Inflammatory macrophage treated with lipopolysaccharide for 1 hour (primary cell): ENCODE measurements at regions not wholly inside any gene's neighbourhood (a gene's known extent, or its start where the extent isn't known, plus 50 kb on each side); places are given as distances from the start of the nearest gene placed in this dataset.
A peak's percentile ranks its signal among the peaks of the same experiment; 100 is the strongest.

Source experiments
- DNase-seq, 2 donors: peaks; one replicate each; pipeline ENCODE4 v3.0.0-alpha.2; 2020 to 2022

DNA sequence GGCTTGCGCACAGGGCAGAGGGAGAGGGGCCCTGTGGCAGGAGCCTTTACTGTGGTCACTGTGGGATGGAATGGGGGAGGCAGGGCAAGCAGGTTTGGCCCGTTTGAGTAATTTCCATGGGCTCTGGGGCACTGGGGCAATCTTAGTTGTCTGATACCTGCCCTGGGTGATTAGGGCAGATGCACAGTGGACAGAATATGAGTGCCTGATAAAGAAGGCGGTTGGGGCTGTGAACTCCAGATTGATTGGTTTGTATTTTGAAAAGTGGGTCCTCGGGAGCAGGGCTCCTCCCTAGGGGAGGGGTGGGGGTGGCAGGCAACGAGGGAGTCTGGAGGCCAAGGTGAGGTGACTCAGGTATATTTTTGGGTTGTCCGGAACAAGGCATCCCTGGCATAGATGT is 247.5 kb downstream of the NSG2 start:
- DNase-seq = no peak

DNA sequence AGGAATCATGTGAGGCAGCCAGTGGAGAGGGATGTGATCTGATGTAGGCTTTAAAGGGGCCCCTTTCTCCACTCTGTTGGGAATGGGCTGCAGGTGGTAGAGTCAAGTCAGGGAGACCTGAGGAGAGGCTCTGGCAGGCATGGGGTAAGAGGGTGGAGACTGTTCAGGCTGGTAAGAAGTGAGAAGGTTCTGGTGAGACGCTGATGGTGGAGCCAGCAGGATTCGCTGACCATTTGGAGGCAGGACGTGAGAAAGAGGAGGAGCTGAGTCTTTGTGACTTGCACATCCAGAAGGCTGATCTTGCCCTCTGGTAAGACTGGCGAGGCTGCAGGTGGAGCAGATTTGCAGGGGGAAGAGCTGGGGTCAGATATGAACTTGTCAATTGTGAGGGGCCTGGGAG is 248.0 kb downstream of the NSG2 start:
- no peak for DNase-seq

DNA sequence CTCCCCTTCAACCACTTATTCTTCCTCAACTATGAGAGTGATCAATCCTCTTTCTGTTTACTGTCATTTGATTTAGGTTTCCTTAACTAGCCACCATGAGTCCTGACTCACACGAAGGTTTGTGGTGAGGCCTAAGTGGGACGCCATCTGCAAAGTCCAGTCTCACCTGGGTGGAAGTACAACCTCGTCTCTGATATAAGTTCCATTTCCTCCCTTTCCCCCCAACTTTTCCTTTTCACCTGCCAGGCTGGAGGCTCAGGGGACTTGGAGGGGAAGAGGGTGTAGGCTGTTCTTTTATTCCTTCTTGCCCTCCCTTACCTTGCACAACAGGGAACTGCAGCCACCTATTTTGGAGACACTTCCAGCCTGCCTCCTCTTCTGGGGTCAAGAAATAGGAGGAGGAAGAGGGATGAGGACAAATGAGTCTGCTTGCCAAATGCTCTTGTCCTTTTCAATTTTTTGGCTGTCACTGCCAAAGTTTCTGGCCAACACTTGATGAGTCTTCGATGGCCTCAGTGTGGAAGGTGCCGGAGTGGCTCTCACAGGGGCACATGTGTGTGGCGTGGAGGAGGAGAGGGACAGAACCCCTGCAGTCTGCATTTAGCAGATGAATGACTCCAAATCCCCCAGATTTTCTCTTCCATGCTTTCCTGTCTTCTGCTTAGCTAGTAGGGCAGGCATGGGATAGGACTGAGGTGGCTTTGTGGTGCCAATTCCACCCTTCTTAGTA is 249.6 kb downstream of the NSG2 start:
- no peak for DNase-seq

DNA sequence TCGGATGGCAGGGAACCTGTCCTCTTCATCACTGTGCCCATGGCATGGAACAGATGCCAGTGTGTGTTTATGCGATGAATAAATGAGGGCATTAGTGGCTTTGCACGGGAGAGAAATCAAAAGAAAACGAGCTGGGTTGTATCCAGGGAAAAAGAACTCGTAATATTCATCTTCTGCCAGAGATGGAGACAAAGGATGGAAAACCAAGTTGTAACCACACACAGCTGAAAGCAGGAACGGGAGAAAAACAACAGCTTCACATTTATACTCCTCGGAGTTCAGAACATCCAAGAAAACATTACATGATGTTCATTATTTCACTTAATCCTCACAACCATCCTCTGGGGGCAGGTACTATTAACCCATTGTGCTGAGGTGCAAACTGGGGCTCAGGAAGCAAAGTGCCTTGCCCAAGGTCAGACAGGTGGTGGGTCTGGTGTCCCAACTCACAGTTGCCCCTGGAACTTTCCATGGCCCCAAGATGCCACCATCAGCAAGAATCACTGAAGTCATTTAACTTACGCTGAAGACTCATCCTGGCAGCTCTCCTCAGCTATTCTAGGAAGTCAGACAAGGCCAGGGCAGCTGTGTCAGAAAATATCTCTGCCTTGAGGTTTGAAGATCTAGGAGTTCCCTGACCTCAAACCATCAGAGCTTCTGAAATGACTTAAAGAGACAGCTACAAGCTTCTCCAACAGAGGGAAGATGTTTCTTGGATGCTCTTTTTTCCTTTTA is 250.4 kb downstream of the NSG2 start:
- no peak for DNase-seq

DNA sequence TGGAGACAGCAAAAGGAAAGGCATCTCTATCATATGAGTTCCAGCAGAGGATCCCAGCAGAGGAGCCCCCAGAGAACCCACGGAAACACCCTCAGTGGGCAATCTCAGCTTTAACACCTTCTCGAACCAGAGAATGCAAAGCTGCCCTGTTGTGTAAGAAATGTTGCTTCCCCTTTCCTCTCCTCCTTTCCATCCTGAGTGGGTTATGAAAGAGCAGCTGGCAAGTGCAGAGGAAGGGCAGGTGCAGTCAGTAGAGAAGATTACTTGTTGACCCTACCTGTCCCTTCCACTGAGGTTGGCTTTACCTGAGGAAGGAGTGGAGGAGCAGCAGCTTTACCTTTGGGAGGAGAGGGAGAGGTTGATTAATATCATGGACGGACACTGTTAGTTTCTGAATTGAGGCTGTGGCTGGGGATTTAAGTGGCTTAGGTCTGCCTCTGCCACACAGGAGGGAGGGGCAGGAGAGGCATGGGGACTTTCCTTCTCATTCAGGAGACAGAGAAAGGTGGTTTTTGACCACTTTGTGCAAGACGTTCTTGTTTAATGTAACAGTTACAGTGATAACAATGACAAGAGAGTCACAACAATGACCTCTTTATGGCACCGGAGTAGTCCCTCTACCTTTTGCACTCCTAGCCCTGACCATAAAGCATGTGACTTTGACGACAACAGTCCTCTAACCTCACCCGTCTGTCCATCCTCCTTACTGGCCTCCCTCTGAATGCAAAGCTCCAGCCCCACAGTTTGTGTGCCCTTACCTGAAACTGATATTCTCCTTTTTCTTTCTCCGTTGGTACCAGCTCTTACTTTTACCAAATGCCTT is 254.8 kb downstream of the NSG2 start:
- no peak for DNase-seq

DNA sequence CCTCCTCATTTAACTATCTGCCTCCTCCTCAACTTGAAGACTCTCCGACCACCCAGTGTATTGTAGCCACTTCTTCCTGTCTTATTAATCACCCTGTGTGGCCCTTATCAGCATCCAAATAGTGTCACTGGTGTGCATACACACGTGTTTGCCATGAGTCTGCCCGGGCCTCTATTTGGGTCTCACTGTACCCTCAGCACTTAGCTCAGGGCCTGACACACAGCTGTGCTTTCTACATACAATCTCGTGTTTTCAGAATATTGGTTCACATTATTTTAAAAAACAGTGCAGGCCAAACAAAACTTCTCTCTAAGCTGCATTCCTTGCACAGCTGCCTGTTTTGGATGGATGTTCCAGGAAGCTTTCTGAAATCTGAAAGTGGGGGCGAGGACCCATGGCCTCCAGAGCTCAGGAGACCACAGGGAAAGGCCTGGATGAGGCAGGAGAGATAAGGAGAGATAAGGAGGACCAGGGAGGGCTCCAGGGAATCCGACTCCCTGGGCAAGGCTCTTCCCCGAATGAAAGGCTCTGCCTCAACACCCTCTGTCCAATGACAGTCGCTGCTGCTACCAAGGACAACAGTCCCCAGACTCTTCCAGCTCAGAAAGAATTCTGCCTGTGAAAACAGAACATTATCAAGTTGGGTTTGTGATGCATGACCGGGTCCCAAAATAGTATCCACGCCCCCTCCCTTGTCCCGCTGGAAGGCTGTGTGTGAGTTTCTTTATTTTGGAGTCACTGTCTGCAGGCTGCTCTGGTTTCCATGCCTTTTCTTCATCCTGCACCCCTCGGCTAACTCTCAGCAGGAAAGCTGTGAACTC is 255.6 kb downstream of the NSG2 start:
- DNase-seq = no peak

DNA sequence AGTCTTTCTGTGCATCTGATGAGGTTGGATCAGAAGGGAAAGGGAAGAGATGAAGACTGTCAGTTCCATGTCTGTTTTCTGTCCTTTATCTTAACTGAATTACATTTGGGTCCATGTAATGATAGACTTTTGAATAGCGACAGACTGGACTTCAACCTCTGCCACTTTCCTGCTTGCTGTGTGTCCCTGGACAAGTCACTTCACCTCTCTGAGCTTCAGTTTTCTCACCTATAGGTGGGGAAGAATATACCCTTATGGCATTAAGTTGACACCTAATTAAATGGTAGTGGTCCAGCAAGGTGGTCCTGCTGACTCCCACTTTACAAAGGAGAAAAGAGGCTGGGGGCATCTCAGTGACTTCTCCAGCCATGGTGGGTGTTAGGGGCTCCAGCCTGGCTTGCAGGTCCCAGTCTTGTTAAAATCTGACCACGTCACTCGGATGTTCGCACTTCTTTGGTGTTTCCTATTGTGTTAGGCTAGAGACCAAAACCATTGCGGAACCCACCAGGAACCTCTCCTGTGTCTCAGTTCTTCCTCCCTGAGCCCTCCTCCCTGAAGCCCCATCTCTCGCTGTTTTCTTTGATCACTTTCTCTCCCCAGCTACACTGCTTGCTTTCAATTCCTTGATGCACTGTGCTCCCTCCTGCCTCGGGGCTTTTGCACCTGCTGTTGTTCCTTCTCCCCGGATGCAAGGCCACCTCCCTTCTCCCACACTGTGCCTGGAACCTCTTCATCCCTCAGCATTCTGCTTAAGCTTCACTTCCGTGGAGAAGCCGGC is 256.5 kb downstream of the NSG2 start:
- no peak for DNase-seq

DNA sequence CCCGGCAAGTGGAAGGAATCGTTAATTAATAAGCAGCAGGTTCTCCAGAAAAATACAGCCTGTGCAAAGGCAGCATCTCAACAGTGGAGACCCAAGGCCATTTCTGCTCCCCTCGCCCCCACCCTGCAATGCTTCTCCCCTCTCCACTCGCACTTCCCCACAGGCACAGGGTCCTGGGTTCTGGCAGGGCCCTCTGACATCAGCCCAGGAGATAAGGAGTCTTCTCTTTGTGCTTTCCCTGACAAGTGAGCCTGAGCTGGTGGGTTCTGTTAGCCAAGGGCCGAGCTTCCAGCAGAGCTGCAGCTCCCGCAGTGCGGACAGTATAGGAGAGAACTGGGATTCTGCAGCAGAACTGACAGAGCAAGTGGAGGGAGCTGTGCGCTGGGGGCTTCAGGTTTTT is 257.5 kb downstream of the NSG2 start:
- no peak for DNase-seq

DNA sequence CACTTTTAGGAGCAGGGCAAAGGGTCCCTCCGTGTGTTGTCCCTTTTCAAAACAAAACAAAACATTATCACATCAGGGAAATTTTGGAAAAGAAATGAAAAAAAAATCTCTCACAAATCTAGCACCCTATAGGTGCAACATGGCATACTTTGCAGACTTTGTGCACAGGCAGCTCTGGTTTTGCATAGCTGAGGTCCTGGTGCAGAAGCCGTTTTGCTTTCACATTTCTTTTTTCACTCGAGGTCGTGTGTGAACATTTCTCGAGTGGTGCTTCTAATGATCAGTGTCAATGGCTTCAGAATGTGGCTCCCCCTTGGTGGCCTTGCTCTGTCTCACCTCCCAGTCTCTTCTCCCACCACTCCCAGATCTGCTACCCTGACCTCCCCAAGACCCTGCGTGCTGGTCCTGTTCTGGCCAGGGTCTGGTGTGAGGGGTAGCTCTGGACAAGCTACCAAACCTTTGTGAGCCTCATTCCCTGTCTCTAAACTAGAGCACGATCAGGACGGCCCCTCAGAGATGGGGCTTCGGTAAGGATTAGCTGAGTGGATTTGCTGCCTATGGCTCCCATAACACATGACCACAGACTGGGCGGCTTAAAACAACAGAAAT is 258.0 kb downstream of the NSG2 start:
- DNase-seq = no peak

DNA sequence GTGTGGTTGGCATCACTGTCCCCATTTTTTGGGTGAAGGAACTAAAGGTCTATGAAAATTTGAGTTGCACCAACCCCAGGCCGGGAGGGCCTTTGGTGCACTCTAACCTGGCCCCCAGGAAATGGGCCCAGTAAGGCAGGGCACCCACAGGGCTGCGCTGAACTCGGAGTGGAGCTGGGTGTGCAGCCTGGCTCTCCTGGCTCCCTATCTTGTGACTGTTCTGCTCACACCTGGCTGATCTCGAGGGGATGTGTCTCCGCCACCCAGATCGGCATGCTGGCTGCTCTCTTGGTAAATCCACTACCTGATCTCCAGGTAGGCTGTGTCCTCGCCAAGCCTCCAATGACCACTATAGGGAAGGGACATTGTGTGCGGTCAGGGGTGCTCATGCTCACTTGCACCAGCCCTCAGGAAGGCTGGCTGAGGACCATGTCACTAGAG is 259.8 kb downstream of the NSG2 start:
- no peak for DNase-seq

DNA sequence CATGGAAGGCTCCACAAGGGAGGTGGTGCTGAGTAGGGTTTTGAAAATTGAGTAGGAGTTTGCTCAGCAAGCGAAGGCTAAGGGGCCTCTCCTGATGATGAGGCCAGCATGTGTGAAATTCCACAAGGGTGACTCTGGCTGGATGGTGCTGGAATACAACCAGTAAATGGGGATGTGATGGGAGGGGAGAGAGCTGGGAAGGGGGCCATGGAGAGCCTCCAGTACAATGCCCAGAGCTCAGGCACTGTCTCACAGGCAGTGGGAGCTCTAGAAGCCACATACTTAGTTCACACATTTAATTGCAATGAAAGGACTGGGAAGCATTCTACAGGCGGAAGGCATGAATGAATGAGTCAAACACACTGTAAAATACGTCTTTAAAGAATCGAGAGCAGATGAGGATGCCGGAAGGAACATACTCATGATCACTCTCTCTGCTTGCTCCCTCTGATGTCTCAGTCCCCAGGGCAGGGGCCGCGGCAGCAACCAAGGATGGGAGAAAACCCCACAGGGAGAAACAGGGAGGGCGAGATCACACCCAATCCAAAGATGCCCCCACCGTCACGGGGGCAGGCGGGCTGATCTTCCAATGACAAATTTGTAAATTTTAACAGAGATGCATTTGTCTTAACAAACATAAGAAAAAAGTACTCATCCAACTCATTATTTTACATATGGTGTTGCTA is 261.0 kb downstream of the NSG2 start:
- DNase-seq = no peak

DNA sequence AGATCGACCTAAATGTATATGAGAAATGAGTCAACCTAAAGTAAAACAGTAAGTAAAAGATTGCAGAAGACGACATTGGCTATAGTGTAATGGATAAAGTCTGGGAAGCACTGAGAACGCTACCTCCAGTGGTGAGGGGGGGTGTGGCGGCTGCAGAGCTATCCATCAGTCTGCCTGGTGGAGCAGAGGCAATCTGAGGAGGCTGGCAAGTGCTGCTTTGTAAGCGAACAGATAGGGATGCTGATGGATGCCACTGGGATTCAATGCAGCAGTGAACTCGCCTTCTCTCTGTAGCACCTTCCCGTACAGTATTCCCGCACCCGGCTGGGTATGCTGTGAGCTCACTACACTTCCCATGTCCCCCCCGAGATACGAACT is 261.5 kb downstream of the NSG2 start:
- no peak for DNase-seq

DNA sequence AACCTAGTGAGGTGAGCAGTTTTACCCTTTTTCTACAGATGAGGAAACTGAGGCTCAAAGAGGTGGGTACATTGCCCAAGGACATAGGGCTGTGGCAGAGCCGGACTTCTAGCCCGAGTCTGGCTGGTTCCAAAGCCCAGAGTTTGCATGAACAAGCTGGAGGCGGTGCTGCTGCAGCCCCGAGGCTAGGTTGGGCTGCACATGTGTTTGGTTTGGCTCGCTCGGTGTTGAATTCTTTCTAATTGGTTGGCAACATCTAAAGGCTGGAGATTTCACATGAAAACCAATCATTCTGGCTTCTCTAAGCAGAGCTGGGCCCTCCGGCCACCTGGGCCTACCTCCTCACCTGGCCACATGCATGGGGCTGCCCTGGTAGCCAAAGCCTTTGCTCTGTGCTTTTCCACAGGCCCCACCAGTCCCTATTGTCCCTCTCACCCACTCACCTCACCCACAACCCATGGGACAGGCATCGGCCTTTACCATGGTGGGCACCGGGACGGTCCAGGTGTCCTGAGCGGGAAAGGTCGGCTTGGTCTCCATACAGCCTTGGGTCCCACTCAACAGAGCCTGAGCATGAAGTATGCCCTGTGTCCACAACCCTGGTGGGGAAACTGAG is 262.3 kb downstream of the NSG2 start:
- no peak for DNase-seq

DNA sequence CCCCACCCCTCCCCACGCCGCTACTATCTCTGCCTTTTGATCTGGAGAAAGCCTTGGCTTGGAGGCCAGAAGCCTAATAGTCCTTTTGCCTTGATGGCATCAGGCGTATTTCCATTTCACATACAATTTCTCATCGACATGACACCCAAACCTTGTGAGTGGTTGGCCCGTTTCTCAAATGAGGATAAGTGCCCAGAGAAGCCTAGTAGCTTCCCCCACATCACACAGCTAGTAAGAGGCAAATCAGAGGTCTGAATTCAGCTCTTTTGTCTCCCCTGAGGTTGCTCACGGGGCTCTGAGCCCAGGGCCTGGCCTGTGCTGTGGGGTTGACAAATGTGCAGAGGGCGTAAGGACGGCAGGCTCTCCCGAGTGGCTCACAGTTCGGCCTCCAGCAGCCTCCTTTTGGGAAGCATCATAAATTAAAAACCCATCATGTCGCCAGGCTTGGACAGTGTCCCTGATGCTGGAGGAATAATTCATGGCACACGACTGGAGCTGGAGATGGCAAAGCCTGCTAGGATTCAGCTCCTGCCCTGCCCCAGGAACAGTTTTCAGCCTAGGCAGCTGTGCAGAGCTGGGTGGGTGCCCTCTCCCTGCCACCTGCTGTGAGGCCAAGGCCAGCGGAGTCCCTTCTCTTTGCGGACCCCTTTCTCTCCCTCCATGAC is 263.8 kb downstream of the NSG2 start:
- no peak for DNase-seq

DNA sequence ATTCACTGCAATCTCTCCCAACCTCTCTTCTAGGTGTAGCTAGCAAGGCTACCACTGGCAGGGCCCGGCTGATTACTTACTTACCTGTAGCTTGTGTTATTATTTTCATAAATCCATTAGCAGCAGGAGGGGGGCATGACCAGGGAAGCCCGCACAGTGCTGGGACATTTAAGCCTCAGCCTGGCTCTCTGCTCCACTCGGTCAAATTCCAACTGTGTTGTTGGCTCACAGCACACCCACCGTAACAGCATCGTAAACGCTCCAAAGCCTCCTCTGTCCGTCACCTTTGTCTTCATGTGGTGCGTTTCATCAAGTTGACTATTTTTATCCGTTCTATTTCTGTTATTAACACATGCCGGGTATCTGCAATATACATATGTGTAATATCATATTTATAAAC is 264.7 kb downstream of the NSG2 start:
- DNase-seq = no peak

DNA sequence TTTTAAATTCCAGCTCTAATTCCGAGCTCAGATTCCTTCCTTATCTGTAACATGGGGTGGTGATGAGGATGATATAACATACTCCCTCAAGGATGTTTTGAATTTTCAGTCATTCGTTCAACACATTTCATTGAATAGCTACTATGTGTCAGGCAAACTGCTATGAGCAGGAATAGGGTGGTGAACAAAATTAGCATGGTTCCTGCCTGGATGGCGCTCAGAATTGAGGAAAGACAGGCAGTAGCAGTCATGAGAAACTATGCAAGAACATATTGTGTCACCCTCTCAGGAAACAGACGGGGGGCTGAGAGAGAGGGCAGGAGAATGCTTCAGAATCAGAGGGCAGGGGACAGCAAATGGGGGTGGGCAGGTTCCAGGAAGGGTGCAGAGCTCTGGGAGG is 265.2 kb downstream of the NSG2 start:
- no peak for DNase-seq

DNA sequence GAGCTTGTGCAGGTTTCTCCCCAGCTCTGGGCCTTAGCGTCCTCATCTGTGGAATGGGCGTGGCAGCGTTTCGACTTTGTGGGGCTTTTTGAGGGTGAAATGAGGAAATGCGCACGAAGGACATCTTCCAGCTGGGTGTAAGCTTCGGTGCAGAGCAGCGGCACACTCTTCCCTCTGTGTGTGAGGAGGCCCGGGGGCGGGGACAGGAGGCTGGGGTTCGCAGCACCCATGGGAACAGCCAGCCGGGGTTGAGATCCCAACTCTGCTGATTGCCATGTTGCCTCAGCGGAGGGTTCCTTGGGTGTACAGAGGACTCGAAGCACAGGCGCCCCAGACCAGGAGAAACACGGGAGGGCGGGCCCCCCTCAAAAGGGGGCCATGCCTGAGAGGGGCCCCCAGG is 265.6 kb downstream of the NSG2 start:
- DNase-seq = no peak

DNA sequence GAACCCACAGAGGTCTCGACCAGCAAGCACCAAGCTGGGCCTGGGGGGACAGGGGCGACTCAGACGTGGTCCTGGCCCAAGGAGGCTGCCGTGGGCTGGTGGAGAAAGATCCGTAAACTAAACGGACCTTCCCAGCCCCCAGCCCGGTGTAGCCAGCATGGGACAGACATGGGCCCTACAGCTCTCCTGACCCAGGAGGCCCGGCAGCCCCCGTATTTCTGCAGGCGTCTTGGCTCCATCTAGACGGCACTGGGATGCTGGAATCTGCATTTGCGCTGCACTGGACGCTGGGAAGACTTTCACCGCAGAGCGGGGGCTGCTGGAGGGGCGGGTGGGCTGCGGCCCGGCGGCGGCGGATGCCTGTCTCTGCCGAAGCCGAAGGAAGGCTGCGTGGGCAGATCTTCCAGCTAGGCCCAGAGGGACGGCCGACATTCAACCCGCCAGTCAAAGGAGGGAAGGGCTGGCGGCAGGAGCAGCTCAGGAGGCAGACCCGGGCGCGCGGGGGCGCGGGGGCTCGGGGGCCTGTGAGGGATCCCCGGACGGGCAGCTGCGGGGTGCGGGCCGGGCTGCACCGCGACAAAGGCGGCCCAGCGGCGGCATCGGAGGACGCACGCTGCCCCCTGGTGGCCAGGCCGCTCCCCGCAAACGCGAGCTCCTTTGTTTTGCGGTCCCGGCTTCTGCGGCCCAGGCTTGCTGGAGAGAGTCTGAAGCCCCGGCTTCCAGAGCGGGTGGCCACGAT is 266.2 kb downstream of the NSG2 start:
- DNase-seq = peak; percentile 26 to 69

DNA sequence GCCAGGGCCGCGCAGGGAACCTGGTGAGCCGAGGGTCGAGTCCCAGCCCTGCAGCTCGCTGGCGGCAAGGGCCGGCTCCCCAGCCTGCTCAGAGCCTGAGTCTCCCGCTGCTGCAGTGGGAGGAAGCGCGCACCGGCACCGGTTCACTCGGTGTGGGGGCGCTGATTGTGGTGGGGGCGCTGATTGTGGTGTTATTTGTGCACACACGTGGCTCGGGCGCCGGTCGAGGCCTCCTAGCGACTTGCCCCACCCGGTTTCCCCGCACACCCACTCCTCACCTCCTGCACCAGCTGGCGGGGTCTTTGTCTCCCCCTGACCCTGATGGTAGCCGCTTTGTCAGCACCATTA is 266.7 kb downstream of the NSG2 start:
- DNase-seq = no peak
